ENCODE measurements at regions not wholly inside any gene's neighbourhood (a gene's known extent, or its start where the extent isn't known, plus 50 kb on each side); places are given as distances from the start of the nearest gene placed in this dataset.
A peak's percentile ranks its signal among the peaks of the same experiment; 100 is the strongest.

DNA sequence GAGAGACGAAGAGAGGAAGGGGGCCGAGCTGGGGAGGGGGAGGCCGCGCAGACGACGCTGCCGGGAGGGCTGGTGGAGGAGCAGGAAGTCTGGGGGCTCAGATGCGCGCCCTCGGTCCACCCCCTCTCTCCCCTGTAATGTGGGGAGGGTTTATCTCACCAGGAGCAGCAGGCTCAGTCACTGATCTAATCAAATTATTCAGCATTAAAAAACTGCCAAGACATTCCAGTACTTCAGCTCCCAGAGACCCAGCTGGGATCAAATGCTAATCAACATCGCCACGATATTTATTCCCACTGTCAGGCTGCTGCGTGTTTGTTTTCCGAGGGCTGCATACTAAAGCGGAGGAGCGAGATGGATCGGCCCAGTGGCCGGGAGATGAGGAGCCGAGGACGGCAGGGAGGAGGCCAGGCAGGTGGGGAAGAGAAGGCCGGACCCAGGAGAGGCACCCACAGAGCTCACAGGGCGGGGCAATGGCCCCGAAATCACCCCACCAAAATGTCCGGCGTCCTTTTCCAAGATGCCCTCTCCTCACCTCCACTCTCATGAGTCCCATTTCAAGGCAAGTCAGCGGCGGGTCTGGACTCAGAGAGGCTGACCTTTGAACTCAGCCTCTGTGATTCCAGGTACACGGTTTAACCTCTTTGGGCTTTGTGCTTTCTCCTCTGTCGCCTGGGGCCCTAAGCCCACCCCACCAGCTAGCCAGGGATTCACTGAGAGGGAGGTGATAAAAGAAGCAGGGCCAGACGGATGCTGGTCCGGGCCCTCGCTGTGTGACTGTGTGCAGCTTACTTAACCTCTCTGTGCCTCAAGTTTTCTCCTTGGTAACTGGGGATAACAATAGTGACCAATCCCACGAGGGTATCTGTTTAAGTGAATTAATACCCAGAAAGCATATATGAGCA lies 502.1 kb downstream of the MN1 start:
- H3K4me3 ChIP-seq (ENCODE audit: low read length): peak overlapping the region; percentile 7; the same call in 1 of the 2 replicates
- no peak for DNase-seq (ENCODE audit: low read depth)
- no peak for TF ChIP-seq CTCF (conservative IDR thresholded peaks at IDR 0.05; ENCODE audit: low read length)

GRCh38 chr22:27300536-27301285 lies 500.8 kb downstream of the MN1 start:
- no peak for DNase-seq (ENCODE audit: low read depth)
- TF ChIP-seq CTCF (conservative IDR thresholded peaks at IDR 0.05; ENCODE audit: low read length): no peak
- no peak overlapping the region for H3K4me3 ChIP-seq (ENCODE audit: low read length)

- DNase-seq (ENCODE audit: low read depth): no peak
- no peak for TF ChIP-seq CTCF (conservative IDR thresholded peaks at IDR 0.05; ENCODE audit: low read length)
- no peak overlapping the region for H3K4me3 ChIP-seq (ENCODE audit: low read length)
Measured at GRCh38 chr22:27302501-27302900, 499.1 kb downstream of the MN1 start.

DNA sequence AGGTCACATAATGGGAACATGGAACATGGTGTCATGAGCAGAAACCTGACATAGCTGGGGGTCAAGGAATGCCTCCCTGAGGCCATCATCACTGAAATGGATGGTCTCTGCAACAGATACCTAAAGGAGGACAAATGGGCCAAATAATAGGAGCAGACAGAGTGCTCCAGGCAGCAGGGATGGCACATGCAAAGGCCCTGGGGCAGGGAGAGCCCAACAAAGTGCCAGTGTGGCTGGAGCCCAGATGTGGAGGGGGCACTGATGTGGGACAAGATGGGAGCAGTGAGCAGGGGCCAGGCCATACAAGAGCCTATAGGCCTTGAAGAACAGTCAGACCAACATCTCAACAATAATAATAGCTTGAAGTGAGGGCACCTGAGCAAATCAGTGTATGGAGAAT lies 497.8 kb downstream of the MN1 start:
- no peak for DNase-seq (ENCODE audit: low read depth)
- TF ChIP-seq CTCF (conservative IDR thresholded peaks at IDR 0.05; ENCODE audit: low read length): no peak
- H3K4me3 ChIP-seq (ENCODE audit: low read length): no peak overlapping the region

GRCh38 chr22:27306771-27307170 lies 494.8 kb downstream of the MN1 start:
- no peak overlapping the region for H3K4me3 ChIP-seq (ENCODE audit: low read length)
- no peak for DNase-seq (ENCODE audit: low read depth)
- no peak for TF ChIP-seq CTCF (conservative IDR thresholded peaks at IDR 0.05; ENCODE audit: low read length)

DNA sequence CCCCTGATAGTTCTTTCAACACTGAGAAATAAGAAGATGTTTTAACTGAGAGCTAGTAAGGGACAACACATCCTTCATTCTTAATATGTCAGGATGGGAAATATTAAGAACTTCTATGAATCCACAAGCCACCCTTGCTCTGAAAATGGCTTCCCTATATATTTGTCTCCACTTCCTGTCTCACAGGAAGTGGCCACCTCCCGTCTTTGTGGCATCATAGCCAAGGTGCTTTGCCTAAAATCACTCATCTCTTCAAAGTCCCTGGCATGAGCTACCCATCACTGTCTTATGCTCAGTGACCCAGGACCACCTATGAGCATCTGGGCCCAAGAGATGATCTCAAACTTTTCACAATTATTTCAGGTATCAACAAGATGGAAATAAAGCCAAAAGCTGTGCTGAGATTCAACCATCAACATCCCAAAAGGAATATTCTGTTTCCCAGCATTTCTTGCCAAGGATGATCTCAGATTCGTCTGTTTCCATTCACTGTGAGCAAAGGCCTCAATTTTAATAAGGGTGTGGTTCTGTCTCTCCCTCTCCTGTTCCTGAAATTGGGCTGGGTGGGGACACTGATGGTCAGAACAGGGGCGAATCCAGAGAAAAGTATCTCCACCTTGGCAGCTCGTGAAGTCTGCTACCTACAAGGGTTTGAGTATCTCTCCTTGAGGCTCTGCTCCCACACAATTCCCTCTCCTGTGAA lies 493.9 kb downstream of the MN1 start:
- H3K4me3 ChIP-seq (ENCODE audit: low read length): no peak overlapping the region
- no peak for TF ChIP-seq CTCF (conservative IDR thresholded peaks at IDR 0.05; ENCODE audit: low read length)
- no peak for DNase-seq (ENCODE audit: low read depth)

Measured in AG10803 (cell line).